Neuronal stem cell (in vitro differentiated cells): ENCODE measurements at regions not wholly inside any gene's neighbourhood (a gene's known extent, or its start where the extent isn't known, plus 50 kb on each side); places are given as distances from the start of the nearest gene placed in this dataset.

Experiments
- DNase-seq: peaks from one replicate; pipeline ENCODE4 v3.0.0-alpha.2; 2013; ENCODE audit warnings: low spot score
- H2AFZ ChIP-seq: one replicate; pipeline ENCODE4 v1.6.1; 2013; ENCODE audit warnings: mild to moderate bottlenecking, low read length, inconsistent platforms
- H2AK5ac ChIP-seq: 2 replicates; pipeline ENCODE4 v1.6.1; 2013; ENCODE audit warnings: low read depth, mild to moderate bottlenecking, inconsistent platforms, low read length, moderate library complexity, mixed read lengths
- H2BK120ac ChIP-seq: 2 replicates; pipeline ENCODE4 v1.6.1; 2013; ENCODE audit warnings: low read depth, mild to moderate bottlenecking, inconsistent platforms, low read length, moderate library complexity, mixed read lengths
- H2BK12ac ChIP-seq: one replicate; pipeline ENCODE4 v1.6.1; 2013; ENCODE audit warnings: low read length, inconsistent platforms
- H2BK15ac ChIP-seq: 2 replicates; pipeline ENCODE4 v1.6.1; 2013; ENCODE audit warnings: mild to moderate bottlenecking, low read length, inconsistent platforms, mixed read lengths
- H2BK5ac ChIP-seq: one replicate; pipeline ENCODE4 v1.6.1; 2013; ENCODE audit warnings: inconsistent platforms, mild to moderate bottlenecking, low read length, moderate library complexity
- H3K14ac ChIP-seq: one replicate; pipeline ENCODE4 v1.6.1; 2013; ENCODE audit warnings: low read length, inconsistent platforms
- H3K18ac ChIP-seq: 2 replicates; pipeline ENCODE4 v1.6.1; 2013; ENCODE audit warnings: low read length, inconsistent platforms
- H3K23ac ChIP-seq: 2 replicates; pipeline ENCODE4 v1.6.1; 2013; ENCODE audit warnings: low read depth, mild to moderate bottlenecking, mixed read lengths, low read length, inconsistent platforms; ENCODE audit not compliant: poor library complexity
- H3K27ac ChIP-seq: replicated peaks from 3 replicates; pipeline ENCODE4 v1.5.1; 2013; ENCODE audit warnings: low read length, inconsistent platforms
- H3K27me3 ChIP-seq, 3 experiments: 2 replicates each; pipeline ENCODE4 v1.6.1; 2013; ENCODE audit warnings: low read length in 3 of 3, mild to moderate bottlenecking in 2 of 3, inconsistent platforms in 1 of 3, low read depth in 1 of 3, mixed read lengths in 1 of 3, moderate library complexity in 1 of 3; ENCODE audit not compliant: control insufficient read depth in 3 of 3, insufficient read depth in 3 of 3
- H3K36me3 ChIP-seq, 2 donors: replicated peaks in 1 of 2; 2 replicates each; pipeline ENCODE4 v1.6.1; 2013; ENCODE audit warnings: low read length in 2 of 2; ENCODE audit not compliant: control insufficient read depth in 2 of 2, insufficient read depth in 2 of 2
- H3K4ac ChIP-seq: 2 replicates; pipeline ENCODE4 v1.6.1; 2013; ENCODE audit warnings: inconsistent platforms, mild to moderate bottlenecking, low read length, moderate library complexity
- H3K4me1 ChIP-seq, 2 donors: 1 replicate in 1 of 2; 2 replicates in 1 of 2; pipeline ENCODE4 v1.6.1; 2013; ENCODE audit warnings: low read length in 2 of 2, low read depth in 1 of 2; ENCODE audit not compliant: control insufficient read depth in 2 of 2, insufficient read depth in 1 of 2
- H3K4me2 ChIP-seq: one replicate; pipeline ENCODE4 v1.6.1; 2013; ENCODE audit warnings: mild to moderate bottlenecking, low read length, inconsistent platforms; ENCODE audit not compliant: insufficient read depth, poor library complexity, severe bottlenecking
- H3K4me3 ChIP-seq, 2 donors: 2 replicates each; pipeline ENCODE4 v1.5.1; 2013; ENCODE audit warnings: low read length in 2 of 2, mild to moderate bottlenecking in 2 of 2, inconsistent platforms in 1 of 2, moderate library complexity in 1 of 2
- H3K79me1 ChIP-seq: one replicate; pipeline ENCODE4 v1.6.1; 2013; ENCODE audit warnings: low read depth, mild to moderate bottlenecking, inconsistent platforms, low read length, moderate library complexity
- H3K9ac ChIP-seq: one replicate; pipeline ENCODE4 v1.6.1; 2013; ENCODE audit warnings: mild to moderate bottlenecking, low read depth, low read length, inconsistent platforms; ENCODE audit not compliant: poor library complexity
- H3K9me3 ChIP-seq, 2 donors: replicated peaks in 1 of 2; 2 replicates each; pipeline versions ENCODE3 to v1.6.1; 2013; ENCODE audit warnings: low read length in 2 of 2, mild to moderate bottlenecking in 2 of 2, inconsistent platforms in 1 of 2, low read depth in 1 of 2, mixed read lengths in 1 of 2, moderate library complexity in 1 of 2; ENCODE audit not compliant: control insufficient read depth in 2 of 2, insufficient read depth in 1 of 2
- H4K8ac ChIP-seq: one replicate; pipeline ENCODE4 v1.6.1; 2013; ENCODE audit warnings: low read depth, mild to moderate bottlenecking, inconsistent platforms, low read length, moderate library complexity
- H4K91ac ChIP-seq: one replicate; pipeline ENCODE4 v1.6.1; 2013; ENCODE audit warnings: low read length, low read depth, mild to moderate bottlenecking, inconsistent platforms; ENCODE audit not compliant: poor library complexity
- WGBS, 2 donors: extraction: QIAGEN DNeasy Blood & Tissue Kit; methylation state at CpG; one replicate each; pipeline ENCODE4 v1.1.7; 2013; ENCODE audit warnings: missing lambda C conversion rate in 2 of 2, mixed read lengths in 1 of 2; ENCODE audit not compliant: insufficient read length in 2 of 2, insufficient replicate concordance in 1 of 2; ENCODE audit errors: extremely low coverage in 2 of 2; 5-methylcytosine and 5-hydroxymethylcytosine counted together

GRCh38 chr10:29078919-29079318 lies 210.0 kb upstream of the LYZL1 start:
- no peaks in the 10 kb centered on the region for H3K27me3 ChIP-seq
- no peak overlapping the region for H2AK5ac ChIP-seq
- peaks cover 0 to 3% of the 10 kb centered on the region in 2 donors for H3K4me1 ChIP-seq
- no peak overlapping the region for H4K8ac ChIP-seq
- no peak overlapping the region for H2BK12ac ChIP-seq
- H3K79me1 ChIP-seq, result no peaks in the 10 kb centered on the region
- no peak overlapping the region for H3K18ac ChIP-seq
- H3K4me2 ChIP-seq, result no peak overlapping the region
- peak overlapping the region; percentile 28 for H3K27ac ChIP-seq
- H3K36me3 ChIP-seq, result no peaks in the 10 kb centered on the region
- no peak overlapping the region for H3K14ac ChIP-seq
- no peak overlapping the region for H3K23ac ChIP-seq
- H3K9ac ChIP-seq, result no peak overlapping the region
- no peak overlapping the region for H2BK5ac ChIP-seq
- no CpG with 5 or more reads among the region's 4 CpGs for WGBS, 2 donors
- no peak overlapping the region for H2BK15ac ChIP-seq
- no peak overlapping the region for H3K4me3 ChIP-seq
- H4K91ac ChIP-seq, result no peak overlapping the region
- H2AFZ ChIP-seq, result no peak overlapping the region
- H3K9me3 ChIP-seq, result no peaks in the 10 kb centered on the region
- no peak overlapping the region for H2BK120ac ChIP-seq
- no peak for DNase-seq
- no peak overlapping the region for H3K4ac ChIP-seq

GRCh38 chr10:29081231-29081630 lies 207.6 kb upstream of the LYZL1 start:
- Histone ChIP-seq H3K4me3 (no peak overlapping the region), H4K91ac (no peak overlapping the region), H3K79me1 (no peaks in the 10 kb centered on the region), H2BK120ac (no peak overlapping the region), H2BK15ac (no peak overlapping the region), H3K4me1 (peaks cover 0 to 3% of the 10 kb centered on the region in 2 donors), H2BK5ac (peak overlapping the region; percentile 54), H3K27ac (no peak overlapping the region), H2BK12ac (no peak overlapping the region), H2AK5ac (no peak overlapping the region), H3K4me2 (no peak overlapping the region), H3K9me3 (no peaks in the 10 kb centered on the region), H3K9ac (no peak overlapping the region), H3K23ac (peak overlapping the region; percentile 11), H3K27me3 (no peaks in the 10 kb centered on the region), H3K14ac (no peak overlapping the region), H3K18ac (peak overlapping the region; percentile 20), H2AFZ (no peak overlapping the region), H4K8ac (no peak overlapping the region), H3K36me3 (no peaks in the 10 kb centered on the region), H3K4ac (no peak overlapping the region)
- DNase-seq, result no peak
- WGBS, 2 donors, result no CpG with 5 or more reads among the region's 5 CpGs

- Histone ChIP-seq H3K4me3 (no peak overlapping the region), H3K4ac (no peak overlapping the region), H2BK12ac (no peak overlapping the region), H2BK5ac (no peak overlapping the region), H2BK120ac (no peak overlapping the region), H3K4me1 (peaks cover 0 to 3% of the 10 kb centered on the region in 2 donors), H2AK5ac (peak overlapping the region; percentile 29), H3K9ac (no peak overlapping the region), H3K23ac (peak overlapping the region; percentile 30), H3K79me1 (no peaks in the 10 kb centered on the region), H3K27ac (no peak overlapping the region), H3K9me3 (no peaks in the 10 kb centered on the region), H3K4me2 (no peak overlapping the region), H3K36me3 (no peaks in the 10 kb centered on the region), H3K27me3 (no peaks in the 10 kb centered on the region), H2BK15ac (no peak overlapping the region), H3K18ac (peak overlapping the region; percentile 78), H4K8ac (no peak overlapping the region), H4K91ac (no peak overlapping the region), H2AFZ (no peak overlapping the region), H3K14ac (no peak overlapping the region)
- no peak for DNase-seq
- no CpG with 5 or more reads among the region's 13 CpGs for WGBS, 2 donors
Measured at GRCh38 chr10:29081951-29082685, 206.8 kb upstream of the LYZL1 start.

GRCh38 chr10:29083096-29083495 lies 205.8 kb upstream of the LYZL1 start:
- Histone ChIP-seq H2AFZ (no peak overlapping the region), H2AK5ac (no peak overlapping the region), H3K9me3 (no peaks in the 10 kb centered on the region), H3K9ac (no peak overlapping the region), H2BK5ac (no peak overlapping the region), H3K4ac (no peak overlapping the region), H4K91ac (no peak overlapping the region), H3K23ac (no peak overlapping the region), H3K4me3 (no peak overlapping the region), H3K36me3 (no peaks in the 10 kb centered on the region), H3K4me1 (peaks cover 0 to 3% of the 10 kb centered on the region in 2 donors), H3K79me1 (no peaks in the 10 kb centered on the region), H3K4me2 (no peak overlapping the region), H3K18ac (no peak overlapping the region), H4K8ac (no peak overlapping the region), H3K27me3 (no peaks in the 10 kb centered on the region), H2BK12ac (no peak overlapping the region), H2BK15ac (no peak overlapping the region), H2BK120ac (no peak overlapping the region), H3K27ac (no peak overlapping the region), H3K14ac (no peak overlapping the region)
- no CpG with 5 or more reads among the region's 6 CpGs for WGBS, 2 donors
- no peak for DNase-seq
